ENCODE measurements at regions not wholly inside any gene's neighbourhood (a gene's known extent, or its start where the extent isn't known, plus 50 kb on each side); places are given as distances from the start of the nearest gene placed in this dataset.
A peak's percentile ranks its signal among the peaks of the same experiment; 100 is the strongest.

DNA sequence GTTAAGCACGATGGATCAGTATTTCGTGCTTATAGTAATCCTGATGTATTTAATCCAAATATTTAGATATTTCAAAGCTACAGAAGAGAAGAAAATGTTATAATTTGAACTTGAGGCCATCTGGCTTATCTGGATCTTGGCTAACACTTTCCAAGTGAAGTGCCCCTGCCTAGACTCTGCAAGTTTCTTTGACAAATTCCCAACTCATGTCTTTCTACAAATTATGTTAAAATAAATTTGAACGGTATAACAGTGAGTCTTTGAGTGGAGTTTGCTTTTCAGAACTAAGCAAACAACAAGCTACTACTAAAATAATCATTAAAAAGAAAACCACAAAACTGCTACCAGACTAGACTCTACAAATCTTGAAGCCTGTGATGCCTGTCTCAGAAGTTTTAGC lies 374.4 kb upstream of the PRICKLE1 start:
- no peak for DNase-seq (ENCODE audit: low read depth)

DNA sequence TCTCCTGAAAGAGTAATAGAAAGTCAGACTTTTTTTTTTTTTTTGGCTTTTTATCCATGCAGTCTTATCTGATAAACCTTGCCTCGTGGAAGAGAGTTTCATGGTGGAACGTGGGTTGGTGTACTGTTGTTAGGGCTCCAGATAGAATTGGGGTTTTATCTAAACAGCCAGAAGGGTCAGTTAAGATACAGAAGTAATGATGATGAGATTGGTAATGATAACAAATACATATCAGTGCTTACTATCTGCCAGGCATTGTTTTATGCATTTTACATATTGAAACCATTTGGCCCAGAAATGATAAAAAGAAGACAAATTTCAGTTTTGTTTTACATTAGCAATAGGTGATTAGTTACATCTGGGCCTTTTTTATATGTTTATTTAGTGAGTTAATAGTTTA lies 372.8 kb upstream of the PRICKLE1 start:
- DNase-seq (ENCODE audit: low read depth): no peak

DNA sequence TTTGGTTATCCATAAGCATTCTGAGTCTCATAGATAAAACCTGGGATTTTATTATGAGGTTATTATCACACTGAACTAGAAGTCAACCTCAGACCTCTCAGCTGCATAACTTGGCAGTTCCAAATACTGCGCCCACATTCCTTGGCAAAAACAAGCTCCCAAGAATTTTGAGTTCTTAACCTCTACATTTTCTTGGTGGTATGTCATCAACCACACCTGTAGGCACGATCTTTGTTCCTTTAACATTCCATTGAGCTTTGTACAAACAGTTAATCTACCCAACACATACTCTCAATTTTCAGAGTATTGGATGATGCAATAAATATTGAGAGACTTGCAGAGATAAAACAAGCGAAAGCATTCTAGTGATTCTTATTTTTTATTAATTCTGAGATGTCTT lies 371.8 kb upstream of the PRICKLE1 start:
- DNase-seq (ENCODE audit: low read depth): peak; percentile 92

DNA sequence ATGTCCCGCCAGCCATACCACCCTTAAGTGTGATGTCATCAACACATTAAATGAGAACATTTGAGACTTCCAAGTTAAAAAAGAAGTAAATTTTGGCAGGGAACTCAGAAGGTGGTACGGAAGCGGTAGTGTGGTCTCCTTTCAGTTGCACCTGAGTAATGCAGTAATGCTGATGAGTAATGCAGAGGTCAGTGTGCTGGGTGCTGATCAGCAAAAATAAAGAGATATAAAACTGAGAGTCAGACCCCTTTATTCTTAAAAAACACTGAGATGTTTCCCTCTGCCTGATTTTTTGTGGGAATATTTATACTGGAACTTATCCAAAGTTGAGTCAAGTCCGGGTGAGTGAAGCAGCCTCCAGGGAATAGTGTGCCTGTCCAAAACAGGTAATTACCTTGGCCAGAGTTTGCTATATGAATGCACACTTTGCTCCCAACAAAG lies 370.6 kb upstream of the PRICKLE1 start:
- peak; percentile 71 for DNase-seq (ENCODE audit: low read depth)

DNA sequence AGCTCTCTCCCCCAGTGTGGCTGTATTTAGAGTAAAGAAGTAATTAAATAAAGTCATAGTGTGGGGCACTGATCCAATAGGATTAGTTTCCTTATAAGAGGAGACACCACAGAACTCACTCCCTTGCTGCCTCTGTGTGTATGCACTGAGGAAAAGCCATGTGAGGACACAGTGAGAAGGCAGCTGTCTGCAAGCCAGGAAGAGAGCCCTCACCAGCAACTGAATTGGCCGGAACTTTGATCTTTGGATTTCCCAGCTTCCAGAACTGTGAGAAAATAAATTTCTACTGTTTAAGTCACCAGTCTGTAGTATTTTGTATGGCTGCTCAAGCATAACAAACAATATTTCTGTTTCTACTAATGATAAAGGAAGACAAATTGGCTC lies 368.7 kb upstream of the PRICKLE1 start:
- DNase-seq (ENCODE audit: low read depth): peak; percentile 33

DNA sequence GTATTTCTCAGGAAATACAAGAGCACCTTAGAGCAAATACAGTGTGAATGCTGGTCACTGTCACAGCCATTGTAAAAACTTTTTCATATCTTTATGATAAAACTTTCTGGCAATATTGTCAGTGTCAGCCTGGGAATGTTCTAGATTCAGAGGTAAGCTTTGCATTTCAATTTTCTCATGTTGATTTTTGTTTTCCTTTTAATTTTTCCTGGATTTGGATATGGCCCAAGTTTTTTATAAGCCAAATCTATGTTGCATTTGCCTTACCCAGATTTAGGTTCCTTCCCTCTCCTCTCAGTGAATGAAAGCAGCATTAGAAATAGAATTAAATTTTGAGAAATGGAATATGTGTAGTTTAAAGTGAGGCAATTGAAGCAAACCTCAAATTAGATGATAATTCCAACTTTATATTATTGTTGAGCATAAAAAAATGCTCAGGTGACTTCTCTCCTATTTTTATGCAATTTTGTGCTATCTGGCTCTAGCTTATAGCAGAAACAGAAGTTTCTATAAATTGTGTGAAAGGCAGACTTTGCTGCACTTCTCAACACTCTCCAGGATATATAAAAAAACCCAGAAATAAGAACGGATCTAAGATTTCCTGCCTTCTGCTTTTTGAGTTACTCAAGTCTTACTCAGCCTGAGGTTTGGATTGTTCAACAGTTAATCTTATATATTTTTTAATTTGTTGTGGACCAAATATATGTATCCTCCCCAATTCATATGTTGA lies 368.2 kb upstream of the PRICKLE1 start:
- DNase-seq (ENCODE audit: low read depth): no peak

DNA sequence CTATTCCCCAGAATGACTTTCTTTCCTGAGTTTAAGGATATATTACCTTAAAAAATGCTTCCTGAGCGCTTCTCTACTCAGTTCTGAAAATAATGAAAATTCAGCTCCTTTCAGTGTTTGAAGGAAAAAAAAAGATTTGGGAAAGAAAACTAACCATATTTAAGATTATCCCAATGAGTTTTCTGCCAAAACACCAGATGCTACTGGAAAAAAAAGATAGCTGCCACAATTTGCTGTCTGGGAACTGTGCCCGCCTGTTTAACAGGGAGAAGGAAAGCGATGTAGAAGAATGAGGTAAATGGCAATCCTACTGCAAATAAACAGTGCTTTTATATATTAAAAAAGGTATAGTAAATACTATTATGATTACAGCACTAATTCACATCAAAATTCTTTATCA lies 367.6 kb upstream of the PRICKLE1 start:
- no peak for DNase-seq (ENCODE audit: low read depth)

DNA sequence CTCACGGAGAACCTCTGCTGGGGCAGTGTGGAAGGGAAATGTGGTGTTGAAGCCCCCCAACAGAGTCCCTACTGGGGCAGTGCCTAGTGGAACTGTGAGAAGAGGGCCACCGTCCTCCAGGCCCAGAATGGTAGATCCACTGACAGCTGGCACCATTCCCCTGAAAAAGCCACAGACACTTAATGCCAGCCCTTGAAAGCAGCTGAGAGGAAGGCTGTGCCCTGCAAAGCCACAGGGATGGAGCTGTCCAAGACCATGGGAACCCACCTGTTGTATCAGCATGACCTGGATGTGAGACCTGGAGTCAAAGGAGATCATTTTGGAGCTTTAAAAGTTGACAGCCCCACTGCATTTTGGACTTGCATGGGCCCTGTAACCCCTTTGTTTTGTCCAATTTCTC lies 363.5 kb upstream of the PRICKLE1 start:
- DNase-seq (ENCODE audit: low read depth): no peak

DNA sequence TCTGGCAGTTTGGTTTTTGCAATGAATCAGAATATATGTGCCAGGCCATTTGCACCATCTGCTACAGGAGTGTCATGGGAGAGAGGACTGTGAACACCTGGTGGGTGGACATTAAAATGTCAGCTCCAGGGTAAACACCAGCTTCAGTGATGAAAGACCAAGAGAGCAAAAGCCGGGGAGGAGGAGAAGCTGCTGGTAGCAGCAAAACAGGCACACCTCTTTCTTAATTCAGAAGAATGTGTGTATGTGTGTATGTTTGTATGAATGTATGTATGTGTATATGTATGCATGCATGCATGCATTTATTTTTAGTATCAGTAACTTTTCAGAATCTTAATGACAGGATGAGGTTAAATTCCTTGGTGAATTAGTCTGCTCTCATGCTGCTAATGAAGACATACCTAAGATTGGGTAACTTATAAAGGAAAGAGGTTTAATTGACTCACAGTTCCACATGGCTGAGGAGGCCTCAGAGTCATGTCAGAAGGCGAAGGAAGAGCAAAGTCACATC lies 357.4 kb upstream of the PRICKLE1 start:
- DNase-seq (ENCODE audit: low read depth): no peak

DNA sequence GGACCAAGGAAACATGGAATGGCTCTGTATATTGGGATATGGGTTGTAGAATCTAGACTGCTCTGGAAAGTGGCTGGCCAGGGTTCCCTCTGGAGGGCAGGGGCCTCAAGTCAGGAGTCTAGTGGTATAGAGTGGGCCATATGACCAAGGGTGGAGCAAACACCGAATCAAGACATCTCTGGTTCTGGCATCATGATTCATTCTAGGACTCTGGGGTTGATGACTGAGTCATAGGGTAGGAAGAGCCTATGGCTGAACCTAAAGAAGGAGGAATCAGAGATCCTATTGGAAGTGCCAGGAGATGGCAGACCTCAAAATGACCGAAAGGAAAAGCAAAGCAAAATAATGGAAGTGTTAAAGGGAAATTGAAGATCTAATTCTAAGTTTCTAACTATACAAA lies 356.4 kb upstream of the PRICKLE1 start:
- DNase-seq (ENCODE audit: low read depth): no peak

DNA sequence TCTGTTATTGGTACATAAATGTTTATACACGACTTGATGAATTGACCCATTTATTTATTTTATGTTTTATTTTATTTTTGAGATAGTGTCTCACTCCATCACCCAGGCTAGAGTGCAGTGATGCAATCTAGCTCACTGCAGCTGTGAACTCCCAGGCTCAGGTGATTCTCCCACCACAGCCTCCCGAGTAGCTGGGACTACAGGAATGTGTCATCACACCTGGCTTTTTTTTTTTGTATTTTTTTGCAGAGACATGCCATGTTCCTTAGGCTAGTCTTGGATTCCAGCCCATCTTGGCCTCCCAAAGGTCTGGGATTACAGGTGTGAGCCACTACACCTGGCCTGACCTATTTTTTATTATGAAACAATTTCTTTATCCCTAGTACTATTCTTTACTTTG lies 355.0 kb upstream of the PRICKLE1 start:
- DNase-seq (ENCODE audit: low read depth): no peak

DNA sequence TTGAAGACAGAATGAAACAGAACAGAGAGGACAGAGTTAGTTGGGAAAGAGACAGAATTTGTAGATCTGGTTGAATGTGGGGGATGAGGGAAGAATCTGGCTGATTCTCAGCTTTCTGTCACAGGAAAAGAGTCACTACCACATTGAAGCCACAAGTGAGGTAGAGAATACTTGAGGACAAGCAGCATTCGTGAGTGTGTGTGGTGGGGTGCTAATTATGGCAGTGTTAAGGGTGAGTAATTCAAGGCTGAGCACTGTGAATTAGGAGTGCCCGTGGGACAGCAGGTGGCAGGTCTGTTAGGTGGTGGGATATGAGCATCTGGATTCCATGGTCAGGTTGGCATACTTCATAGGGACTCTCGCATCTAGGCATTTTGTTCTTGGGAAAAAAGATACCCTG lies 347.4 kb upstream of the PRICKLE1 start:
- DNase-seq (ENCODE audit: low read depth): peak; percentile 41

DNA sequence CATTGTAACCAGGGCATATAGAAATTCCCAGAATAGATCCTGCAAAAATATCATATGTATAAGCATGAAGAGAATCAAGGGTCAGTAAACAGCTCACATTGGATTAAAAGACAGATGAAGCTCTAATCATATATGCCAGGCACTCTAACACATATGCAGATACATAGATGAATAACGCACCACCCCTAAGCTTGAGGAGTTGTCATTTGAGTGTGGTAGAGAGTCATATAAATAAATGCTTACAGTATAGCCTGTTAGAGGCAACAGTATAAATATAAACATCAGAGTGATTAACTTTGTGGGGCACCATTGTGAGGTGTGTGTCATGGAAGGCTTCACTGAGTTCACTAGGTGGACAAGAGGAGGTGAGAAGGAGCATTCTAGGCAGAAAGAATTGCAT lies 346.7 kb upstream of the PRICKLE1 start:
- DNase-seq (ENCODE audit: low read depth): no peak

DNA sequence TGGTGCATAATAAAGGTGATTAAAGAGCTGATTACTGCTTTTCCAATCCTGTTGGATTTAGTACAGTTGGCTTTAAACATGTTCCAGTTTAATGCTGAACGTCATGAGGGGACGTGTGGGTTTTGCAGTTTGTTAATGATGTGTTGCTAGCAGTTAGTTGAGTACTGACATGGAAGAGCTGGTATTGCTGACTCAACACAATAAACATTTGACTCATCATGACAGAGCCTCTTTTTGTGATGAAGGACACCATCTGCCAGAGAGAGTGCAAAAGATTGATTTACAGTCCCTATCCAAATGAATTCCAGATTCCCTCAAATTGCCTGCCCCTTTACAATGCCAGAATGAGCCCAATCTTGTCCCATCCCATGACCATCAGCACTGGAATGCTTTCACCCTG lies 346.2 kb upstream of the PRICKLE1 start:
- peak; percentile 35 for DNase-seq (ENCODE audit: low read depth)

DNA sequence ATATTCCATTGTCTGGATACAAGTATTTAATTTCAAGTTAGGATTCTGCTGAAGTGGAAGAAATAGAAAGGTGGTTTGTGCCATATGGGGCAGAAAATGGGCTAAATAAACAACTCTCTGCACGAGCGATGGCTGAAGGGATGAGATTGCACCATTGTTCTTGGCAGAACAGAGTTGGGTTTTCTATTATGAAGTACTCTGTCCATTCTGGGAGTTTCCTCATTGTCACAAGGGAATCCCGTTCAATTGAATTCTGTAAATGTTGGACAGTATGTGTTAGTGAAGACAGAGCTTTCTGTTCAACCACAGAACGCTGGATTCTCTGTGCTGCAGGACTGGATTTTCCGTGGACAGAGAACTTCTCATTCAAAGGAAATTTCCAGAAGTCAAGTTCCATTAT lies 345.5 kb upstream of the PRICKLE1 start:
- DNase-seq (ENCODE audit: low read depth): no peak

DNA sequence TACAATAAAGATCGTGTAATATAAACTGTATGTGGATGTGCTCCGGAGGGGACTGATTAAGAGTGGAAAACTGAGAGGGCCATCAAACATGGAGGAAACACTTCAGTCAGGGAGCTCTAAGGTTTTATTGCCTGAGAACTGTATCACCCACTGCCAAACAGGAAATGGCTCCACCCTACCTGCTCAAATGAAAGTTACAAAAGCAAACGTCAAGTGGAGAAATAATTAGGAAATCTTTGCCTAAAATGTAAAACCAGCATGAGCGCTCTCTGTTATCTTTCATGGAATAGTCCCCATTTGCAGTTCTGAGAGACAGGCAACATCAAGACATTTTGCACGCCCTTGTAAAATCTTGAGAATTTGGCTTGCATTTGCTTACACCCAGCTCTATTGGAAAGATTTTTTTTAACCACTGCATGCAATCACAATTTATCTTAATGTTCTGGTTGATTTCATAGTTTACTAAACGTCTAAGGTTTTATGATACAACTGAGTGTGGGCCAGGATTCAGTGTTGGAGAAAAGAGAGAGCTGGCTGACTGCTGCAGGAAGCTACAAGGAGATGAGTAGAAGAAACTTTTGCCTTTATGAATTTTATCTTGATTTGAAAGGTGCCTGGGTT lies 344.0 kb upstream of the PRICKLE1 start:
- DNase-seq (ENCODE audit: low read depth): no peak

DNA sequence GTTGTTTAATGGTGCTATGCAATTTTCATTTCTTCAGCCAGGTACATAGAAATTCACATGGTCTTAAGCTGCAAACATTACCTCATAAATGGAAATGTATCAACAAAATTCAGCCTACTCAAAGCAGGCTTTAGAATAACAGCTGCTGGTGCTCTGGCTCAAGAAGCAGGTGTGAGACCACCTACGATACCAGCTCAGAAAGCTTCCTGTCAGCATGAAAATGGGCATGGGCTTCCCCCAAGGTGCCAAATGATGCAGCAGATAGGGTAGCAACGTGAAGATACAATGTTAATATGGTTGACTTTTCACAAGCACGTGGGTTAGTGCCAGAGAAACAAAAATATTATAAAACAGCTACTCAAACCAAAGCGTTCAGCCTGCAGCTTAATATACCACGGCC lies 343.4 kb upstream of the PRICKLE1 start:
- no peak for DNase-seq (ENCODE audit: low read depth)

DNA sequence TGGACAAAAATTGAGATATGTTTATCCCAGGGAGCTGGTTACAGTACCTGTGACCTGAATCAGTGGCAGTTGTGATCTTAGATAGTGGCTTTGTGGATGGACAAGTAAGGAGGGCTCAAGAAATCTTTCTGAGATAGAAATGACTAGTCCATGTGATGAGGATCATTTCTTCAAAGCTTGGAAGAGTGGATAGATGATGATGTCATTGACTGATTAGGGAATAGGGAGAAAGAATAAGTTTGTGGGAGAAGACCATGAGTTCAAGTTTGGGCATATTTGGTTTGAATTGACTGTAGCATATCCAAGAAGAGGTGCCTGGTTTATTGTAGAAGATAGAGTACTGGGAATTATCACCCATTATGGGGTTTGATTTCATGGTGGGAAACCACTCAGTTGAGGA lies 336.7 kb upstream of the PRICKLE1 start:
- no peak for DNase-seq (ENCODE audit: low read depth)

DNA sequence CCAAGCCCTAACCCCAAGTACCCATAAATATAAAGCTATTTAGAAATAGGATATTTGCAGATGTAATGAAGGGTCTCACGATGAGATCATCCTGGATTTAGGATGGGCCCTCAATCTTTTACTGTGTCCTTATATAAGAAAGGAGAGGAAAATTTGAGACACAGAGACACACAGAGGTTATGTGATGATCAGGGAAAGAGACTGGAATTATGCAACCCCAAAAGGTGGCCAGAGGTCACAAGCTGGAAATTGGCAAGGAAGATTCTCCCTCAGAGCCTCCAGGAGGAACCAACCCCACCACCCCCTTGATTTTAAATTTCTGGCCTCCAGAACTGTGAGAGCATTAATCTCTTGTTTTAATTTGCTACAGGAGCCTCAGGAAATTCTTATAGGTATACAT lies 334.9 kb upstream of the PRICKLE1 start:
- no peak for DNase-seq (ENCODE audit: low read depth)

DNA sequence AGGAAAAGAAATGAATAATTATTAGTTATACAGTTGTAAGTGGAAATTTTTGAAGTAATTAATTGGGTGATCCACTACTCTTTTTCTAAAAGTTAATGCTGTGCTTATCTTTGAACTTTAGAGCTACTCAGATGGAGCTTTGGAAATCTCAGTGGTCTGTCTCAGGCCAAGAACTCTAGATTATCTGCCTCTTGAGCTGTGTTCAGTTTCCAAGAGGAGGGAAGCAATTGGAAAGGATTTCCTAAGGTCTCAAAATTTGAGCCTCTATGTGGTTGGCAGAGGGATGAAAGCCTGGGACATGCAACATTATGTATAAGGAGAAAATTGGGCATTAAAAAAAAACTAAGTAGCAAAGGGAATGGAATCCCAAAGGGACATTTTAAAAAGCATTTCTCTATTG lies 334.0 kb upstream of the PRICKLE1 start:
- no peak for DNase-seq (ENCODE audit: low read depth)

DNA sequence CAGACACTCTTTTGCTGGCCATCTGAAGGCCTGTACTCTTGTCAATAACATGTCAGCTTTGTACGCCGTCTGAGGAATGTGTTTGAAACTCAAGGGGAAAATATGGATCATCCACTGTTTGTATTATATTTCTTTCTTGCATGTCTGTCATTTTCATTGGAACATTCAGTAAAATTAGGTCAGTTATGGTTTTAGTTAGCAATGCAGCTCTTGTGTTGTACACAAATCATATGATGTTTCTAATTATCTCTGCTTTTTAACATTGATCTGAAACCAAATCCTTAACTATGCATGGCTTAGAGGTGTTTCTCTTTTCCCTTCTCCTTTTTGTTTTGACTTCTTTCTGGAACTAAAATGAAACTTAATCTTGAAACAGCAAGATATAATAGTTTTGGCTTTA lies 333.6 kb upstream of the PRICKLE1 start:
- DNase-seq (ENCODE audit: low read depth): no peak

DNA sequence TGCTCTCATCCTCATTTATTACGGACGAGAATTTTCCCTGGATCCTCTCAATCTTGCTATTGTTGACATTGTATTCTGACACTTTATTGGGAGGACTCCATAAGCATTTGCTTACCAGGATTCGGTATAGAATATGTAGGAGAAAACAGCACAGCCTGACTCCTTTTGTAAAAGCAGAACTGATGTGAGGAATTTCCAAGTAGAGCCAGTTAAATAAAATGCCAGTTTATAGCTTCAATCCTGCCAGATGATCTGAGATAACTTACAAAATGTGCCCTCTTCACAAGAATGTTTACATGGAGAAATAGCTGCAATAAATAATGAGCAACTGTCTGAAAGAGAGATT lies 332.9 kb upstream of the PRICKLE1 start:
- no peak for DNase-seq (ENCODE audit: low read depth)

DNA sequence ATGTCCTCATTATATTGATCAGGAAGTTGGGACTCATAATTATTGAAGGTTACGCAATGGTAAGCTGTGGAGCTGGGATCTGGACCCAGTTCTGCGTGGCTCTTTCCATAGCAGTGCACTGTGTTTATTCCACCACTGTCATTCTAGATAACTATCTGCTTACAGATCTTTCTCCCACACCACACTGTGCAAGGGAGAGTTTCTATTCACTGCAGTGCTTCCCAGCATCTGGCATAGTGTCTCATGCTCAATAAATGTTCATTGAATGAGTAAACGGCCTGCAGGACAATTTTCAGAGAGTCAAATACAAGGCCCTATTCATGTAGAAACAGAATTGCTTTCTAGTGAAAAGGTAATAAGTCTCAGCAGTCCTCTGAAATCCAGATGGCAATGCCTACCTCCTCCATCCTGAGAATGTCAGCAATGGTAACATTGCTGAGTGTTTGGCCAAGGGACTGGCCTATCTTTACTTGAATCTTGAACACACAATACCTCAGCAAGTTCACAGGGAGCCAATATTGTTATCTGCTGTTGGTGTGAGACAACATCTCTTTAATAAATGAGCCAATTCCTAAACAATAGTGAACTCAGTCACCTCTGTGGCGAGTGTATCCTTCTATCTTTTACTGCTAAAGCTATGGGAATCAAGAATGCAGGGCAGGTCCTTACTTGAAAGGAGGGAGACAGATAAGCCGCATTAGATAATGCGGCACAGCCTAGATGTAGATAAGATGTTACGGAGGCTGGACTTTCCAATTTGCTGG lies 332.4 kb upstream of the PRICKLE1 start:
- peak; percentile 3 for DNase-seq (ENCODE audit: low read depth)
